Ovary (tissue), 3 donors: ENCODE measurements at regions not wholly inside any gene's neighbourhood (a gene's known extent, or its start where the extent isn't known, plus 50 kb on each side); places are given as distances from the start of the nearest gene placed in this dataset.

ENCODE experiments used
- CTCF ChIP-seq, 3 donors: fragments of 450-650 bp in 2 of 3; fragments of 200-600 bp in 1 of 3; IDR thresholded peaks; one replicate each; pipeline versions ENCODE4 v1.5.1 to v1.8.0; 2016 to 2022; ENCODE audit warnings: antibody characterized with exemption in 3 of 3, mild to moderate bottlenecking in 1 of 3
- EP300 ChIP-seq: sonication (generic); formaldehyde crosslinking; IDR thresholded peaks from one replicate; pipeline ENCODE4 v1.6.1; 2017; ENCODE audit warnings: antibody characterized with exemption
- POLR2A ChIP-seq: fragments of 450-650 bp; IDR thresholded peaks from one replicate; pipeline ENCODE4 v1.6.1; 2017; ENCODE audit warnings: antibody characterized with exemption, mild to moderate bottlenecking, moderate library complexity
- donor health status: DM: no; HTN: no; CAD: no.

- TF ChIP-seq CTCF (IDR thresholded peaks at IDR 0.05): no peak
- TF ChIP-seq POLR2A: no peak
- no peak for TF ChIP-seq EP300
These were observed 544.7 kb upstream of the NDST4 start for GRCh38 chr4:115657991-115658650.
